WTC11 (cell line): ENCODE measurements at regions not wholly inside any gene's neighbourhood (a gene's known extent, or its start where the extent isn't known, plus 50 kb on each side); places are given as distances from the start of the nearest gene placed in this dataset.

Source experiments
- ATF3 ChIP-seq: sonication (generic); formaldehyde crosslinking; conservative IDR thresholded peaks from 2 replicates; pipeline ENCODE4 v1.8.1; 2022; ENCODE audit warnings: mild to moderate bottlenecking, missing genetic modification reagents
- CREB1 ChIP-seq: sonication (generic); formaldehyde crosslinking; IDR thresholded peaks from 2 replicates; pipeline ENCODE4 v1.8.0; 2023; ENCODE audit warnings: mild to moderate bottlenecking, missing genetic modification reagents
- E2F1 ChIP-seq: sonication (generic); formaldehyde crosslinking; IDR thresholded peaks from 2 replicates; pipeline ENCODE4 v1.8.0; 2022; ENCODE audit warnings: mild to moderate bottlenecking, missing genetic modification reagents
- ESRRA ChIP-seq: sonication (generic); formaldehyde crosslinking; IDR thresholded peaks from 2 replicates; pipeline ENCODE4 v1.8.1; 2022; ENCODE audit warnings: mild to moderate bottlenecking, missing genetic modification reagents, borderline replicate concordance
- MAX ChIP-seq: sonication (generic); formaldehyde crosslinking; IDR thresholded peaks from 2 replicates; pipeline ENCODE4 v1.8.0; 2022; ENCODE audit warnings: mild to moderate bottlenecking, missing genetic modification reagents
- STAT6 ChIP-seq: sonication (generic); formaldehyde crosslinking; conservative IDR thresholded peaks from 2 replicates; pipeline ENCODE4 v1.8.1; 2023; ENCODE audit warnings: mild to moderate bottlenecking, low read depth, missing genetic modification reagents, moderate library complexity
- TCF7 ChIP-seq: sonication (generic); formaldehyde crosslinking; IDR thresholded peaks from 2 replicates; pipeline ENCODE4 v1.8.0; 2022; ENCODE audit warnings: mild to moderate bottlenecking, low read depth, missing genetic modification reagents, moderate library complexity
- TF ChIP-seq, protein P1 (sequence below): fragments of 200-600 bp; IDR thresholded peaks from 2 replicates; pipeline ENCODE4 v1.8.0; 2022; ENCODE audit warnings: antibody characterized with exemption
- TF ChIP-seq, protein P2 (sequence below): sonication (generic); formaldehyde crosslinking; IDR thresholded peaks from 2 replicates; pipeline ENCODE4 v1.8.1; 2023; ENCODE audit warnings: mild to moderate bottlenecking, moderate library complexity, missing genetic modification reagents

DNA sequence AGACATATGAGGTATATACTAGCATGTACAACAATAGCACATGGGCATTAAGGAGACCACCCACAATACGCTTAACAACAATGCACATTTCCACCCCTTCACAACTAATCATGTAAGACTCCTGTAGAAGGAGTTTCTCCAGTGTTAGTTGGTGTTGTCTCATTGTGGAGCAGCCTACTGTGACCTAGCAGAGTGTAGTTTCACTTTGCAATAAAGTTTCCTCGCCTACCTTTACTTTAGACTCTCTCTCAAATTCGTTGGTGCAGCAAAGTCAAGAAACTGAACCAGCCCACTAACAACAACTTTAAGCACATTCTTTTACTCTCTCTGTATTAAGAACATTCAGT is 863.6 kb downstream of the FAM181B start:
- TF ChIP-seq STAT6 (CRISPR knock-in tag), result no peak
- no peak for TF ChIP-seq E2F1 (CRISPR knock-in tag)
- TF ChIP-seq, protein P1, sequence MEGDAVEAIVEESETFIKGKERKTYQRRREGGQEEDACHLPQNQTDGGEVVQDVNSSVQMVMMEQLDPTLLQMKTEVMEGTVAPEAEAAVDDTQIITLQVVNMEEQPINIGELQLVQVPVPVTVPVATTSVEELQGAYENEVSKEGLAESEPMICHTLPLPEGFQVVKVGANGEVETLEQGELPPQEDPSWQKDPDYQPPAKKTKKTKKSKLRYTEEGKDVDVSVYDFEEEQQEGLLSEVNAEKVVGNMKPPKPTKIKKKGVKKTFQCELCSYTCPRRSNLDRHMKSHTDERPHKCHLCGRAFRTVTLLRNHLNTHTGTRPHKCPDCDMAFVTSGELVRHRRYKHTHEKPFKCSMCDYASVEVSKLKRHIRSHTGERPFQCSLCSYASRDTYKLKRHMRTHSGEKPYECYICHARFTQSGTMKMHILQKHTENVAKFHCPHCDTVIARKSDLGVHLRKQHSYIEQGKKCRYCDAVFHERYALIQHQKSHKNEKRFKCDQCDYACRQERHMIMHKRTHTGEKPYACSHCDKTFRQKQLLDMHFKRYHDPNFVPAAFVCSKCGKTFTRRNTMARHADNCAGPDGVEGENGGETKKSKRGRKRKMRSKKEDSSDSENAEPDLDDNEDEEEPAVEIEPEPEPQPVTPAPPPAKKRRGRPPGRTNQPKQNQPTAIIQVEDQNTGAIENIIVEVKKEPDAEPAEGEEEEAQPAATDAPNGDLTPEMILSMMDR, result no peak
- TF ChIP-seq ESRRA (CRISPR knock-in tag), result no peak
- no peak for TF ChIP-seq TCF7 (CRISPR knock-in tag)
- TF ChIP-seq CREB1 (CRISPR knock-in tag), result no peak
- TF ChIP-seq, protein P2, sequence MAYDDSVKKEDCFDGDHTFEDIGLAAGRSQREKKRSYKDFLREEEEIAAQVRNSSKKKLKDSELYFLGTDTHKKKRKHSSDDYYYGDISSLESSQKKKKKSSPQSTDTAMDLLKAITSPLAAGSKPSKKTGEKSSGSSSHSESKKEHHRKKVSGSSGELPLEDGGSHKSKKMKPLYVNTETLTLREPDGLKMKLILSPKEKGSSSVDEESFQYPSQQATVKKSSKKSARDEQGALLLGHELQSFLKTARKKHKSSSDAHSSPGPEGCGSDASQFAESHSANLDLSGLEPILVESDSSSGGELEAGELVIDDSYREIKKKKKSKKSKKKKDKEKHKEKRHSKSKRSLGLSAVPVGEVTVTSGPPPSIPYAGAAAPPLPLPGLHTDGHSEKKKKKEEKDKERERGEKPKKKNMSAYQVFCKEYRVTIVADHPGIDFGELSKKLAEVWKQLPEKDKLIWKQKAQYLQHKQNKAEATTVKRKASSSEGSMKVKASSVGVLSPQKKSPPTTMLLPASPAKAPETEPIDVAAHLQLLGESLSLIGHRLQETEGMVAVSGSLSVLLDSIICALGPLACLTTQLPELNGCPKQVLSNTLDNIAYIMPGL (CRISPR knock-in tag), result no peak
- TF ChIP-seq MAX, result no peak
- TF ChIP-seq ATF3 (CRISPR knock-in tag), result no peak
